NCI-H146 treated with DMSO at 0.1 percent for 48 hours (cell line): ENCODE measurements at regions not wholly inside any gene's neighbourhood (a gene's known extent, or its start where the extent isn't known, plus 50 kb on each side); places are given as distances from the start of the nearest gene placed in this dataset.
"Not testable (repeated sequence)": the region's sequence is repeated elsewhere in the genome, so short reads cannot be mapped to it uniquely, and the experiment has no call there.

Experiments
- DNase-seq: peaks from one replicate; lab custom pipeline; 2025; ENCODE audit not compliant: unreplicated experiment; lab: John Stamatoyannopoulos, UW

GRCh38 chr3:194939949-194940770, 254.5 kb downstream of the FAM43A start:
- DNase-seq, result no peak

GRCh38 chr3:194941360-194941955, 255.8 kb downstream of the FAM43A start:
- DNase-seq, result no peak

- DNase-seq, result no peak
Observed at GRCh38 chr3:194941956-194942511, 256.4 kb downstream of the FAM43A start.

GRCh38 chr3:194944526-194944925, 258.8 kb downstream of the FAM43A start:
- DNase-seq, result no peak

- no peak for DNase-seq
Observed at GRCh38 chr3:194945508-194945907, 259.8 kb downstream of the FAM43A start.

- no peak for DNase-seq
Observed at GRCh38 chr3:194946091-194946490, 260.4 kb downstream of the FAM43A start.

GRCh38 chr3:194949592-194949991, 263.9 kb downstream of the FAM43A start:
- DNase-seq, result no peak

GRCh38 chr3:194950906-194951628, 265.4 kb downstream of the FAM43A start:
- no peak for DNase-seq

GRCh38 chr3:194951629-194951920, 265.9 kb downstream of the FAM43A start:
- DNase-seq, result not testable (repeated sequence)

- DNase-seq, result no peak
Observed at GRCh38 chr3:194951931-194952582, 266.4 kb downstream of the FAM43A start.

GRCh38 chr3:194952841-194953241, 267.2 kb downstream of the FAM43A start:
- no peak for DNase-seq

- DNase-seq, result no peak
Observed at GRCh38 chr3:194953291-194953690, 267.6 kb downstream of the FAM43A start.

- no peak for DNase-seq
Observed at GRCh38 chr3:194955546-194955945, 269.9 kb downstream of the FAM43A start.

GRCh38 chr3:194955979-194956696, 270.5 kb downstream of the FAM43A start:
- no peak for DNase-seq

- no peak for DNase-seq
Observed at GRCh38 chr3:194956697-194957396, 271.2 kb downstream of the FAM43A start.

- DNase-seq, result no peak
Observed at GRCh38 chr3:194957743-194958240, 272.1 kb downstream of the FAM43A start.

GRCh38 chr3:194959217-194959616, 273.5 kb downstream of the FAM43A start:
- DNase-seq, result no peak

- DNase-seq, result not testable (repeated sequence)
Observed at GRCh38 chr3:194959666-194960065, 274.0 kb downstream of the FAM43A start.

GRCh38 chr3:194960446-194961032, 274.9 kb downstream of the FAM43A start:
- DNase-seq, result no peak
